Hematopoietic multipotent progenitor cell treated with erythropoietin and hydrocortisone succinate and interleukin-3 and kit ligand, for 8 days (in vitro differentiated cells): ENCODE measurements at regions not wholly inside any gene's neighbourhood (a gene's known extent, or its start where the extent isn't known, plus 50 kb on each side); places are given as distances from the start of the nearest gene placed in this dataset.
A peak's percentile ranks its signal among the peaks of the same experiment; 100 is the strongest.
"Not testable (repeated sequence)": the region's sequence is repeated elsewhere in the genome, so short reads cannot be mapped to it uniquely, and the experiment has no call there.

Experiments
- DNase-seq: peaks from one replicate; pipeline ENCODE4 v3.0.0-alpha.2; 2015

DNA sequence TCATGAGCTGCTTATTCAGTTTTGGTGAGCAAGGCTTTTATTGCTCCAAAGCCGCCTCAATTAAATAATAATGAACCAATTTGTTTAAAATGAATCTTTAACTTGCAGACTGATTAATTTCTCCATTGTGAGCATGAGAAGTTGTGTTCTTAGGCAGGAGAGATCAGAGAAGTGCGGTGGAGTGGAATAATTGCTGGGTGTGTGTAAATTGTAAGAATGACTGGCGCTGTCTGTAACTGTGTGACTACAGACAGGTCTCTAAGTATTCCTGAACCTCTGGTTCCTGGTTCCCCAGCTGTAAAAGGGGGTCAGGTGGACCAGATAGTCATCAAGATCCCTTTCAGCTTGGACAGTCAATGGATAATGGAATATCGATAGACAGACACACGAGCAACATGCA, 98.0 kb upstream of the EFEMP1 start:
- DNase-seq: no peak

GRCh38 chr2:56025469-56026193, 102.0 kb upstream of the EFEMP1 start:
- DNase-seq: no peak

- DNase-seq: no peak
These were observed 103.2 kb upstream of the EFEMP1 start for GRCh38 chr2:56026828-56027227.

DNA sequence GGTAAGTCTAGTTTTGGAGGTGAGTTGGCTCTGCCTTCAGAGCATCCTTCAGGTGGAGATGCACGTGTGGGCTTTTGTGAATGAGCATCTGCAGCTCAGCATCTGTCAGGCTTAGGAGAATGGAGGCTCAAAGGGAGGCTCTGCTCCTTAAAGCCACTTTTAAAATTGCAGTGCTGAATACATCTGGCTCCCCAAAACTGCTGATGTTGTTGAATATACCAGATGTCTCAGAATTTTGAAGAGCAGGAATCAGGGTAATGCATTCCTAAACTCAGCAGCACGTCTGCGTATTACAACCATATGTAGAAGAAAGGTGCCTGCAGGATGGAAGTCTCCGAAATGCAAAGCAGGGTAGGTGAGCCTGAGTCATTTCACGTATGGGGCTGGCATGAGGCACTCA, 106.5 kb upstream of the EFEMP1 start:
- DNase-seq: no peak

GRCh38 chr2:56030901-56031300, 107.3 kb upstream of the EFEMP1 start:
- DNase-seq: no peak

DNA sequence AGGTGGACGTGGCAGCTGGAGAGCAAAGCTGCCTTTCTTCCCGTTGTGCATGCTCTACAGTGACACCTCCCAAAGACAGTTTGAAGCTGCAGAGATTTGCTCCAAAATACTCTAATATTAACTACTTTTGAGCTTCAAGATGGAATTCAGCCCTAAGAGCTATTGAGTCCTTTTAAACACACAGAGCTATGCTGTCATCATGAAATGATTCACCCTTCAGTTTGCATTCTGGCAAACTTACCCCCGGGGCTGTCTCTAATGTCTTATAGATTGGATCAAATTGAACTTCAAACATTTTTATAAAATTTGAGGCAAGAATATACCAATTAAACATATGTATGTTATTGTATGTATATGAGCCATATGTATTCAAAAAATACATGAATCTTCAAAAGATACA, 110.7 kb upstream of the EFEMP1 start:
- DNase-seq: no peak

GRCh38 chr2:56040189-56040588, 116.6 kb upstream of the EFEMP1 start:
- no peak for DNase-seq

DNA sequence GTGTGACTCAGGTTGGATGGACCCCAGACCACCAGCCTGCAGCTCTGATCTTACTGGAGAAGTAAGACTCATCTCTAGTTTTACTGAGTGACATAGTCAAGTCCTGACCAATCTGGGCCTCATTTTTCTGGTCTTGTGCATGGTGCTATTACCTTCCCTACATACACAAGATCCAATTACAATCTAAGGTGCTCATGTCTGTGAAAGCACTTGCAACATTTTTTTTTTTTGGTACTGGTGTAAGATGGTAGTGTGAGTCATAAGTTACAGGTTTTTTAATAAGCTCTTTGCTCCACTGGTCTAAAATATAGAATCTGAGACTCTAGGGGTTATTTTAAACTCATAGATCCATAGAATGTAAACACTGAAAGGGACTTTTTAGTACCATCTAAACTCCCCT, 117.3 kb upstream of the EFEMP1 start:
- DNase-seq: no peak

GRCh38 chr2:56047136-56047535, 123.6 kb upstream of the EFEMP1 start:
- DNase-seq: no peak

DNA sequence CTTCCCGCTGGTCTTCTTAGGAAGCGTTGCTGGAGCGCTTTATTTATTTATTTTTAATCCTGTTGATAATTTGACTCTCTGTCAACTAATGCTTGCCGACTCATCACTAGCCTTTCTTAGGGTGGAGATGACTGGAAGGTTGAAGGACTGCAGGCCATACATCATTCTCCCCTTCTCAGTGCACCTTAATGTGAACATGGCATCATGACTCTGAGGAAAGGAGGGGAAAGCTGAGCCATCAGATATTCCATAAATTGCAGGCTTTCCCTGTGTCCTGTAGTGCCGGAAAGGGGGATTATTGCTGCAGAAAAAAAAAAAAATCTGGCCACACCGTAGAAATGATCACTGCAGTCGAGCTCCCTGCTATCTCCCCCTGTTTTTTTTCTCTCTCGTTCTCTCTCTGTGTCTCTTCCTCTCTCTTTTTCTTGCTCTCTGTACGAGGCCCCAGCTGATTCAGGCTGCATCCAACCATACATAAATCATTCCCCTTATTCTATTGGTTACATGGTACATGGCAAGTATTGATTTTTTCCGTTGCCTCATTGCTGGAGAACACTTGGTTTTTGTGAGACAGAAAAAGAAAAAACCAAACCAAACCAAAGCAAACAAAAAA, 125.8 kb upstream of the EFEMP1 start:
- DNase-seq: no peak

GRCh38 chr2:56053679-56054078, 130.1 kb upstream of the EFEMP1 start:
- no peak for DNase-seq

DNA sequence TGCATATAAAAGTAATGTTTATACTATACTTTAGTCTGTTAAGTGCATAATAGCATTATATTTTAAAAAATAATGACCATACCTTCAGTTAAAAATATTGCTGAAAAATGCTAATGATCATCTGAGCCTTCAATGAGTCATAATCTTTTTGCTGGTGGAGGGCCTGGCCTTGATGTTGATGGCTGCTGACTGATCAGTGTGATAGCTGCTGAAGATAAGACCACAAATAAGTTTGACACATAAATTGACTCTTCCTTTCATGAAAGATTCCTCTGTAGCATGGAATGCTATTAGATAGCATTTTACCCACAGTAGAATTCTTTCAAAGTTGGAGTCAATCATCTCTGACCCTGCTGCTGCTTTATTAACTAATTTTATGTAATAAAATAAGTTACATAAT, 128.4 kb upstream of the CCDC85A start:
- DNase-seq: no peak

DNA sequence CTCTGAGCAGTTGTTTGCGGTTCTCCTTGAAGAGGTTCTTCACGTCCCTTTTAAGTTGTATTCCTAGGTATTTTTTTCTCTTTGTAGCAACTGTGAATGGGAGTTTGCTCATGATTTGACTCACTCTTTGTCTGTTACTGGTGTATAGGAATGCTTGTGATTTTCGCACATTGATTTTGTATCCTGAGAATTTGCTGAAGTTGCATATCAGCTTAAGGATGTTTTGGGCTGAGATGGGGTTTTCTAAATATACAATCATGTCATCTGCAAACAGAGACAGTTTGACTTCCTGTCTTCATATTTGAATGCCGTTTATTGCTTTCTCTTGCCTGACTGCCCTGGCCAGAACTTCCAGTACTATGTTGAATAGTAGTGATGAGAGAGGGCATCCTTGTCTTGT, 122.5 kb upstream of the CCDC85A start:
- not testable (repeated sequence) for DNase-seq

DNA sequence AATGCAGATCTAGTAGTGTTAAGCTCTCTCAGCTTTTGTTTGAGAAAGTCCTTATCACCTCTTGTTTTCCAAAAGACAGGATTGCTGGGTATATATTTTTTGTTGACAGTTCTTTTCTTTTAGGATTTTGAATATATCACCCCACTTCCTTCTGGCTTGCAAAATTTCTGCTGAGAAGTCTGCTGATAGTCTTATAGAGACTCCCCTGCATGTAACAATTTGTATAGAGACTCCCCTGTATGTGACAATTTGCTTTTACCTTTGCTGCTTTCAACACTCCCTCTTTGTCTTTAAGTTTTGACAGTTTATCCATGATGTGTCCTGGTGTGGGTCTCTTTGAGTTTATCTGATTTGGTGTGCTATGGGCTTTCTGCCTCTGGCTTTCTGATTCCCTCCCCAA, 115.0 kb upstream of the CCDC85A start:
- no peak for DNase-seq

GRCh38 chr2:56077359-56077915, 106.4 kb upstream of the CCDC85A start:
- DNase-seq: peak; percentile 23

DNA sequence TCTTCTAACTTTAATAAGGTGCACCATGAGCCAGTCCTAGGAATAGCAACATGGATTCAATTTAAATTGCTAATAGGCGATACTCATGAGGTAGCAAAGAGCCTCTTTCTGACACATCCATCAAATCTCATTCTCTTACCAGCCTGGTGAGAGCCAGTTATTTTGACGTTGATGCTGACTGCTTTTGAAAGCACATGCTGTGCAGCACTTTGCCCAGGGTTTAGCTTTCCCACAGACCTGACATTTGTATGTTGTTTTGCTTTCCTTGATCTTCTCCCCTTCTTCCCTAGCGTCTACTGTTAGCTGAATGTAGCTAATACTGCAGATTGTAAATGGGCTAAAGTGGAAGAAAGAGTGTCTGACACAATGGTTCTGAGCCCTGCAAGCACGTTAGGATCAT, 101.1 kb upstream of the CCDC85A start:
- no peak for DNase-seq

DNA sequence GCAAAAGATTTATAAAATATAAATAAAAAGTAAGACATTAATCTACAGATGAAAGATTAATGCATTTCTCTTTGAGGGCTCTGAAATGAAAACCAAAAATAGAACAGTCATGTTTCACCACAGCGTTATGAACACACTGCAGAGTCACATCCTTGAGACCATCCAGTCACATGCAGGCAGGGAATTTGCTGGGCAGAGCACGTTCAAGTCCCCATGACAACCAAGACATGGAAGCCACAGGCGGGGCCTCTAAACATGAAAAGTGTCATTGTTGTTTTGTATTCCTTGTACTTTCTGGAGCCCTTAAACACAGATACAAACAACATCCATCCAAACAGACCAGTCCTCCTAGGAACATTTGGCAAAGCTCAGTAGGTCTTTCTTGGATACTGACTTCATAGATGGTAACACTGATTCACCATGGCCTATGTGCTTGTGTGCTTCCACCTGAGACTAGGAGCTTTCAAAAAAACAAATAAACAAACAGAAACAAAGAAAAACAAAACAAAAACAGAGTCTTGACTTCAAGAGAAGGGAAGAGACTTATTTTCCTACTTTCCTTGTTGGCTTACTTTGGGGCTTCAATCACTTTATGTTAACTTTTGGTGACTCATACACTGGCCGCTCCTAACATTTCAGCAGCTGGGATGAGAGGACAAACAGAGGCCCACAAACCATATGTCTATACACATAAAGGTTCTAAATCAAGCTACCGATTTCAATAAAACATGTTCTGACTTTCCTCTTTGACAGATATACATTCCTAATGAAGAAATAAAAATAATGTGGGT, 99.5 kb upstream of the CCDC85A start:
- DNase-seq: no peak

DNA sequence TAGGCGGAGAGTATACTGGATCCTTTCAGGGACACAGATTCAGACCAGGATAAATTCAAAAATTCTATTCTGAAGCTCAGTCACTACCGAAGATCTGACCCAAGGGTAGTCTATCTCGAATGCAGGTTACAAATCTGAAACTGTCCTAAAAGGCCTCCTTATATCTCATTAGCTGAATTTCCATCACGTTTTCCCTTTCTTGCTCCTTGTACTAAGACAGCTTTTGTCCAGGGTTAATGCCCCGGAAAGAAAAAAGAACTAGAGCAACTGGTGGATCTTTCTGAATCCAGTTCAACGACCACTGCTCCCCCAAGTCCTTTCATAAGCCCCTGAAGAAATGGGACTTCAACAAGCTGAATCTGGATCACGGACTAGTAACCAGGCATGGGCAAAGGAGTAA, 97.5 kb upstream of the CCDC85A start:
- DNase-seq: no peak

- DNase-seq: no peak
These were observed 95.4 kb upstream of the CCDC85A start for GRCh38 chr2:56088411-56088810.

DNA sequence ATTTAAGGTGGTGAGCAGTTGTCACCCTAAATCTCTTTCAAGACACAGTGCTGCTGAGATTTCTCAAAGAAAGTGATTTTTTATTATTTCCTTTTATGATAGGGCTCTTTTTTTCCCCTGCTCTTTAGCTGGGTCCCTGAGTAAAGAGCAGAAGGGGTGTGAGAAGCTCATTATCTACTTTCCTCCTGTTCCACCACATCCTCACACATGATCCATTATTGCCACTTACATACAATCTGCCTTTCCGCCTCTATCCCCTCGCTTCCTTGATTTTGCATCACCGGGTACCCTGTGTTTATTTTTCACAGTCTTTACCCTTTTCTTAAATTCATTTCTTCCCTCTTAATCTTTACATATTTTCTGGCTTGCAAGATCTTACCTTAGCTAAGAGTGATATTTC, 93.9 kb upstream of the CCDC85A start:
- no peak for DNase-seq

- DNase-seq: no peak
These were observed 83.8 kb upstream of the CCDC85A start for GRCh38 chr2:56099963-56100362.

DNA sequence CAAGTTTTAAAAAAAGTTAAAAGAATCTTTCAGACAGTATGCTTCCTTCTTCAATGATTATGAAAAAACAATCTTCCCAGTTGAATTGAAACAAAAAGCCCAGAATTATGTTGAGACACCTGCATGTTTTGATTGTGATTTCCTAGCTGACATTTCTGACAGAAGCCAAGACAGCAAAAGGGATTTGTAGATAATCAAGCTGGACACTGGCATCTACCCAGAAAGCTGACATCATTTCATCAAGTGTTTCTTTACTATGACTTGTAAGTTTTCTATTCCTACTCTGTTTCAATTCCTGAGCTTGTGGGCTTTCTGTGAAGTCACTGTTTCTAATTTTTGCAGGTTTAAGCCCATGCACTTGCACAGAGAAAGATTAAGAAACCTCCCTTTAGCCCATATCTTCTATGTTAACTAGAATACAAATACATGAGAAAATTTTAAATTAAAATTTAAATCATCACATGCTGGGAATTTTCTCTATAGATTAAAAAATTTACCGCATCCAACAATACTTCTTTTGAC, 82.9 kb upstream of the CCDC85A start:
- DNase-seq: no peak

GRCh38 chr2:56102098-56102497, 81.7 kb upstream of the CCDC85A start:
- DNase-seq: no peak

DNA sequence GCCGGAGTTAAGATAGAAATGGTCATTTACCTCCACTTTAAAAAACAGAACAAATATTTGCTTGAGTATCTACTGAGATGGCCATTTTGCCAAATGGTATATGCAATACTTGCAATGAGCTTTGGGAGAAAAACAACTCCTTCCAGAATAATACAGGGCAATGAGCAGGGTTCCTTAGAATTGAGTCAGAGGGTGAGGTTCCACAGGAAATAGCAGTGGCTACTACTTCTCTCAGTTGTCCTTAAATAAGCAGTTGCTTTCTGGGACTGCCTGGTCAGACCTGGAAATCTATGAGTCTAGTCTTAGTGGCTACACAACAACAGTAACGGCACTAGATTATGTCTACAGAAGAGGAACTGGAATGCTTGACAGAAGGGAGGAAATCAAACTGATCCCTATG, 80.9 kb upstream of the CCDC85A start:
- DNase-seq: no peak
